DOHH2 (cell line): ENCODE measurements at regions not wholly inside any gene's neighbourhood (a gene's known extent, or its start where the extent isn't known, plus 50 kb on each side); places are given as distances from the start of the nearest gene placed in this dataset.

Source experiments
- H3F3A ChIP-seq: fragments of 200-600 bp; sonication (generic), shearing (Covaris generic); 2 replicates; pipeline ENCODE4 v1.6.0; 2016; ENCODE audit warnings: antibody characterized with exemption, mild to moderate bottlenecking; ENCODE audit not compliant: control insufficient read depth, insufficient read depth
- H3K27ac ChIP-seq: fragments of 200-600 bp; sonication (generic); 2 replicates; pipeline ENCODE4 v1.5.1; 2014; ENCODE audit warnings: low read depth, mild to moderate bottlenecking, low read length, moderate library complexity
- H3K27me3 ChIP-seq: fragments of 200-600 bp; sonication (generic); 2 replicates; pipeline ENCODE4 v1.6.1; 2014; ENCODE audit warnings: mild to moderate bottlenecking, low read length, mixed read lengths; ENCODE audit not compliant: control insufficient read depth
- H3K36me3 ChIP-seq: fragments of 200-600 bp; sonication (generic); 2 replicates; pipeline ENCODE4 v1.6.1; 2014; ENCODE audit warnings: mild to moderate bottlenecking, low read length, moderate library complexity, mixed read lengths; ENCODE audit not compliant: control insufficient read depth
- H3K4me1 ChIP-seq: fragments of 200-600 bp; sonication (generic); 2 replicates; pipeline ENCODE4 v1.6.1; 2014; ENCODE audit warnings: mild to moderate bottlenecking, low read length, mixed read lengths; ENCODE audit not compliant: control insufficient read depth
- H3K4me2 ChIP-seq: fragments of 200-600 bp; sonication (generic); 2 replicates; pipeline ENCODE4 v1.6.0; 2014; ENCODE audit warnings: mild to moderate bottlenecking, low read length, moderate library complexity
- H3K4me3 ChIP-seq: fragments of 200-600 bp; sonication (generic); 2 replicates; pipeline ENCODE4 v1.5.1; 2014; ENCODE audit warnings: mild to moderate bottlenecking, low read length, mixed read lengths
- H3K79me2 ChIP-seq: fragments of 200-600 bp; sonication (generic); 2 replicates; pipeline ENCODE4 v1.6.1; 2014; ENCODE audit warnings: mild to moderate bottlenecking, low read length, mixed read lengths; ENCODE audit not compliant: control insufficient read depth
- H3K9me2 ChIP-seq: fragments of 200-600 bp; sonication (generic); replicated peaks from 2 replicates; pipeline ENCODE4 v1.6.1; 2014; ENCODE audit warnings: mild to moderate bottlenecking, low read length, mixed read lengths; ENCODE audit not compliant: control insufficient read depth
- H3K9me3 ChIP-seq: fragments of 200-600 bp; sonication (generic); 2 replicates; pipeline ENCODE4 v1.6.1; 2014; ENCODE audit warnings: antibody characterized with exemption, low read length, mixed read lengths; ENCODE audit not compliant: control insufficient read depth, insufficient read depth
- H4K20me1 ChIP-seq: fragments of 200-600 bp; sonication (generic); 2 replicates; pipeline ENCODE4 v1.6.0; 2014; ENCODE audit warnings: low read depth, mild to moderate bottlenecking, antibody characterized with exemption, low read length, moderate library complexity; ENCODE audit not compliant: control insufficient read depth, insufficient read depth
- EZH2phosphoT487 ChIP-seq: fragments of 200-600 bp; sonication (generic); IDR thresholded peaks from 2 replicates; pipeline ENCODE4 v1.6.1; 2017; ENCODE audit warnings: borderline replicate concordance, mild to moderate bottlenecking, antibody characterized with exemption, low read length, moderate library complexity, mixed read lengths
- TF ChIP-seq, protein P1 (sequence below): fragments of 200-600 bp; sonication (generic); IDR thresholded peaks from one replicate; pipeline ENCODE4 v1.5.1; 2014; ENCODE audit warnings: antibody characterized with exemption, mild to moderate bottlenecking, low read depth, low read length; ENCODE audit not compliant: poor library complexity, severe bottlenecking

- Histone ChIP-seq H4K20me1 (no peaks in the 10 kb centered on the region), H3K4me2 (no peak overlapping the region), H3K4me3 (no peak overlapping the region), H3K9me3 (no peaks in the 10 kb centered on the region), H3K36me3 (no peaks in the 10 kb centered on the region), H3K9me2 (no peaks in the 10 kb centered on the region), H3K27ac (no peak overlapping the region), H3K4me1 (no peaks in the 10 kb centered on the region), H3K27me3 (peaks cover 9% of the 10 kb centered on the region; the same call in 1 of the 2 replicates), H3K79me2 (no peaks in the 10 kb centered on the region), H3F3A (no peaks in the 10 kb centered on the region)
- no peak for TF ChIP-seq EZH2phosphoT487
- TF ChIP-seq, protein P1, sequence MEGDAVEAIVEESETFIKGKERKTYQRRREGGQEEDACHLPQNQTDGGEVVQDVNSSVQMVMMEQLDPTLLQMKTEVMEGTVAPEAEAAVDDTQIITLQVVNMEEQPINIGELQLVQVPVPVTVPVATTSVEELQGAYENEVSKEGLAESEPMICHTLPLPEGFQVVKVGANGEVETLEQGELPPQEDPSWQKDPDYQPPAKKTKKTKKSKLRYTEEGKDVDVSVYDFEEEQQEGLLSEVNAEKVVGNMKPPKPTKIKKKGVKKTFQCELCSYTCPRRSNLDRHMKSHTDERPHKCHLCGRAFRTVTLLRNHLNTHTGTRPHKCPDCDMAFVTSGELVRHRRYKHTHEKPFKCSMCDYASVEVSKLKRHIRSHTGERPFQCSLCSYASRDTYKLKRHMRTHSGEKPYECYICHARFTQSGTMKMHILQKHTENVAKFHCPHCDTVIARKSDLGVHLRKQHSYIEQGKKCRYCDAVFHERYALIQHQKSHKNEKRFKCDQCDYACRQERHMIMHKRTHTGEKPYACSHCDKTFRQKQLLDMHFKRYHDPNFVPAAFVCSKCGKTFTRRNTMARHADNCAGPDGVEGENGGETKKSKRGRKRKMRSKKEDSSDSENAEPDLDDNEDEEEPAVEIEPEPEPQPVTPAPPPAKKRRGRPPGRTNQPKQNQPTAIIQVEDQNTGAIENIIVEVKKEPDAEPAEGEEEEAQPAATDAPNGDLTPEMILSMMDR = no peak
These were observed 53.7 kb upstream of the RBPJ start for GRCh38 chr4:26267087-26267486.

DNA sequence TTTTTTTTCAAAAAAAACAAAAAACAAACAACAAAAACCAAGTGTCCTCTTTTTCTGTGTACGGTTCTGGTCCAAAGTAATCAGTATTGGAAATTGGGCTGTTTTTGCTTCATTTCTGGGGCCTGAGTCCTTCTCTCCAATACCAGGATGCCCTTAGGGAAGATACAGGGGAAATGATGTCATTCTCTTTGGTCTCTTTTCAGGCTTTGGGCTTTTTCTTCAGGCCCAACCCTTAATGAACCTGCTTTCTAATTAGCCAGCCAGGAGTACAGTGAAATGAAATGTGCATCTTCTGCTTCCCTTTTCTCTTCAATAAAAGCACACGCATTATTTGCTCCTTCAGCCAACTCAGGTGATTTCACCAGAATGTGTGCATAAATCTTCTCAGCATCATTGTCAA, 52.6 kb upstream of the RBPJ start:
- Histone ChIP-seq H3K27me3 (0 out of 2 replicates have a peak, but pooled peaks cover 4% of the 10 kb centered on the region), H3K4me2 (no peak overlapping the region), H3F3A (no peaks in the 10 kb centered on the region)

GRCh38 chr4:26269038-26269437, 51.8 kb upstream of the RBPJ start:
- TF ChIP-seq, protein P1 = no peak
- H3K36me3 ChIP-seq = no peaks in the 10 kb centered on the region
- no peaks in the 10 kb centered on the region for H3K79me2 ChIP-seq
- H3K4me2 ChIP-seq = no peak overlapping the region
- H3K9me3 ChIP-seq = no peaks in the 10 kb centered on the region
- H3K4me1 ChIP-seq = no peaks in the 10 kb centered on the region
- no peak overlapping the region for H3K27ac ChIP-seq
- no peaks in the 10 kb centered on the region for H4K20me1 ChIP-seq
- 0 out of 2 replicates have a peak, but pooled peaks cover 4% of the 10 kb centered on the region for H3K27me3 ChIP-seq
- H3K9me2 ChIP-seq = no peaks in the 10 kb centered on the region
- H3K4me3 ChIP-seq = no peak overlapping the region
- H3F3A ChIP-seq = no peaks in the 10 kb centered on the region

More for the DNA sequence above, 52.6 kb upstream of the RBPJ start:
- Histone ChIP-seq H3K36me3 (no peaks in the 10 kb centered on the region), H4K20me1 (no peaks in the 10 kb centered on the region), H3K27ac (no peak overlapping the region), H3K9me3 (no peaks in the 10 kb centered on the region), H3K9me2 (no peaks in the 10 kb centered on the region), H3K4me1 (no peaks in the 10 kb centered on the region), H3K4me3 (no peak overlapping the region), H3K79me2 (no peaks in the 10 kb centered on the region)
- TF ChIP-seq, protein P1 = no peak
- no peak for TF ChIP-seq EZH2phosphoT487
